ENCODE measurements at regions not wholly inside any gene's neighbourhood (a gene's known extent, or its start where the extent isn't known, plus 50 kb on each side); places are given as distances from the start of the nearest gene placed in this dataset.
"Not testable (repeated sequence)": the region's sequence is repeated elsewhere in the genome, so short reads cannot be mapped to it uniquely, and the experiment has no call there.

- not testable (repeated sequence) for H2AFZ ChIP-seq (ENCODE audit: insufficient read depth, low read depth, low read length, poor library complexity, severe bottlenecking); H3K4me3 Mint-ChIP-seq; H3K27me3 Mint-ChIP-seq (ENCODE audit: low read depth in 3 of 3); H3K36me3 ChIP-seq (replicated peaks in 1 of 2; ENCODE audit: control insufficient read depth in 1 of 2, insufficient read depth in 2 of 2, low read length in 2 of 2); H3K9ac ChIP-seq (ENCODE audit: insufficient read depth, low read length, poor library complexity, severe bottlenecking); H3K79me2 ChIP-seq (ENCODE audit: insufficient read depth, low read length); H3K27ac Mint-ChIP-seq; H3K27ac ChIP-seq (ENCODE audit: low read depth in 1 of 2, low read length in 2 of 2); H3K27me3 ChIP-seq (ENCODE audit: control insufficient read depth in 2 of 2, insufficient read depth in 2 of 2, low read length in 2 of 2); H3K4me3 ChIP-seq (replicated peaks in 1 of 3; ENCODE audit: low read depth in 2 of 3, low read length in 3 of 3); H3K4me2 ChIP-seq (replicated peaks; ENCODE audit: extremely low read depth, low read length, poor library complexity, severe bottlenecking); H4K20me1 ChIP-seq (ENCODE audit: insufficient read depth, low read length); H3K4me1 Mint-ChIP-seq; H3K4me1 ChIP-seq (ENCODE audit: control insufficient read depth in 1 of 2, insufficient read depth in 2 of 2, low read length in 2 of 2); DNase-seq; H3K36me3 Mint-ChIP-seq
- H3K9me3 Mint-ChIP-seq, result peaks cover 8 to 24% (median 20%) of the 10 kb centered on the region in 7 donors
- intact Hi-C loops (cut with micrococcal nuclease), result loop anchor here in 1 of 2 donors (2.0 kb wide), 1 partner anchor 16 kb away; no protein-coding TSS in a partner anchor
- peaks cover 74 to 75% of the 10 kb centered on the region in 2 donors for H3K9me3 ChIP-seq (replicated peaks in 1 of 2; ENCODE audit: control insufficient read depth in 1 of 2, insufficient read depth in 1 of 2, low read length in 2 of 2)
- 83% methylated on average over 12 of the region's 18 CpGs for WGBS (ENCODE audit: insufficient coverage)
Observed at GRCh38 chr21:10400622-10401361, 120.6 kb upstream of the TPTE start.

- peaks cover 8 to 28% (median 22%) of the 10 kb centered on the region in 7 donors for H3K9me3 Mint-ChIP-seq
- peaks cover 66 to 69% of the 10 kb centered on the region in 2 donors for H3K9me3 ChIP-seq (replicated peaks in 1 of 2; ENCODE audit: control insufficient read depth in 1 of 2, insufficient read depth in 1 of 2, low read length in 2 of 2)
- not testable (repeated sequence) for H3K4me1 Mint-ChIP-seq
Observed at GRCh38 chr21:10402461-10402860, 118.9 kb upstream of the TPTE start.

GRCh38 chr21:10405331-10405730 lies 116.1 kb upstream of the TPTE start:
- WGBS (ENCODE audit: insufficient coverage), result 68% methylated on average over 29 of the region's 36 CpGs
- H3K27ac Mint-ChIP-seq; H3K4me1 ChIP-seq (ENCODE audit: control insufficient read depth in 1 of 2, insufficient read depth in 2 of 2, low read length in 2 of 2); H3K9ac ChIP-seq (ENCODE audit: insufficient read depth, low read length, poor library complexity, severe bottlenecking); H3K27me3 ChIP-seq (ENCODE audit: control insufficient read depth in 2 of 2, insufficient read depth in 2 of 2, low read length in 2 of 2); H3K4me3 Mint-ChIP-seq; H3K36me3 Mint-ChIP-seq; H3K27ac ChIP-seq (ENCODE audit: low read depth in 1 of 2, low read length in 2 of 2); H2AFZ ChIP-seq (ENCODE audit: insufficient read depth, low read depth, low read length, poor library complexity, severe bottlenecking); H4K20me1 ChIP-seq (ENCODE audit: insufficient read depth, low read length); intact Hi-C loops (cut with micrococcal nuclease); H3K4me1 Mint-ChIP-seq; H3K36me3 ChIP-seq (replicated peaks in 1 of 2; ENCODE audit: control insufficient read depth in 1 of 2, insufficient read depth in 2 of 2, low read length in 2 of 2); DNase-seq; H3K79me2 ChIP-seq (ENCODE audit: insufficient read depth, low read length); H3K4me2 ChIP-seq (replicated peaks; ENCODE audit: extremely low read depth, low read length, poor library complexity, severe bottlenecking); H3K27me3 Mint-ChIP-seq (ENCODE audit: low read depth in 3 of 3): not testable (repeated sequence)
- Histone ChIP-seq H3K9me3 (replicated peaks in 1 of 2; ENCODE audit: control insufficient read depth in 1 of 2, insufficient read depth in 1 of 2, low read length in 2 of 2) (peaks cover 58 to 63% of the 10 kb centered on the region in 2 donors), H3K4me3 (replicated peaks in 1 of 3; ENCODE audit: low read depth in 2 of 3, low read length in 3 of 3) (peak overlapping the region in 1 of 3 experiments; percentile 4)
- peaks cover 8 to 27% (median 22%) of the 10 kb centered on the region in 7 donors for H3K9me3 Mint-ChIP-seq

More at GRCh38 chr21:10402461-10402860, 118.9 kb upstream of the TPTE start:
- DNase-seq; H3K4me3 Mint-ChIP-seq; H3K27me3 ChIP-seq (ENCODE audit: control insufficient read depth in 2 of 2, insufficient read depth in 2 of 2, low read length in 2 of 2); H3K9ac ChIP-seq (ENCODE audit: insufficient read depth, low read length, poor library complexity, severe bottlenecking); H4K20me1 ChIP-seq (ENCODE audit: insufficient read depth, low read length); H3K27ac Mint-ChIP-seq; H3K36me3 ChIP-seq (replicated peaks in 1 of 2; ENCODE audit: control insufficient read depth in 1 of 2, insufficient read depth in 2 of 2, low read length in 2 of 2); H3K27ac ChIP-seq (ENCODE audit: low read depth in 1 of 2, low read length in 2 of 2); H3K4me2 ChIP-seq (replicated peaks; ENCODE audit: extremely low read depth, low read length, poor library complexity, severe bottlenecking); intact Hi-C loops (cut with micrococcal nuclease); H3K79me2 ChIP-seq (ENCODE audit: insufficient read depth, low read length); H3K27me3 Mint-ChIP-seq (ENCODE audit: low read depth in 3 of 3); H3K4me1 ChIP-seq (ENCODE audit: control insufficient read depth in 1 of 2, insufficient read depth in 2 of 2, low read length in 2 of 2); H2AFZ ChIP-seq (ENCODE audit: insufficient read depth, low read depth, low read length, poor library complexity, severe bottlenecking); H3K36me3 Mint-ChIP-seq: not testable (repeated sequence)
- 85% methylated on average over 5 of the region's 5 CpGs for WGBS (ENCODE audit: insufficient coverage)
- peak overlapping the region in 1 of 3 experiments; percentile 13 for H3K4me3 ChIP-seq (replicated peaks in 1 of 3; ENCODE audit: low read depth in 2 of 3, low read length in 3 of 3)

GRCh38 chr21:10409786-10410185 lies 111.6 kb upstream of the TPTE start:
- H3K9ac ChIP-seq (ENCODE audit: insufficient read depth, low read length, poor library complexity, severe bottlenecking); H3K27ac Mint-ChIP-seq; H3K36me3 Mint-ChIP-seq; H3K27ac ChIP-seq (ENCODE audit: low read depth in 1 of 2, low read length in 2 of 2); H4K20me1 ChIP-seq (ENCODE audit: insufficient read depth, low read length); H3K4me1 ChIP-seq (ENCODE audit: control insufficient read depth in 1 of 2, insufficient read depth in 2 of 2, low read length in 2 of 2); DNase-seq; H3K79me2 ChIP-seq (ENCODE audit: insufficient read depth, low read length); H3K4me3 Mint-ChIP-seq; H3K36me3 ChIP-seq (replicated peaks in 1 of 2; ENCODE audit: control insufficient read depth in 1 of 2, insufficient read depth in 2 of 2, low read length in 2 of 2); H2AFZ ChIP-seq (ENCODE audit: insufficient read depth, low read depth, low read length, poor library complexity, severe bottlenecking); H3K4me1 Mint-ChIP-seq; H3K27me3 ChIP-seq (ENCODE audit: control insufficient read depth in 2 of 2, insufficient read depth in 2 of 2, low read length in 2 of 2); intact Hi-C loops (cut with micrococcal nuclease); H3K4me3 ChIP-seq (replicated peaks in 1 of 3; ENCODE audit: low read depth in 2 of 3, low read length in 3 of 3); H3K27me3 Mint-ChIP-seq (ENCODE audit: low read depth in 3 of 3); H3K4me2 ChIP-seq (replicated peaks; ENCODE audit: extremely low read depth, low read length, poor library complexity, severe bottlenecking): not testable (repeated sequence)
- H3K9me3 Mint-ChIP-seq, result peaks cover 5 to 17% (median 10%) of the 10 kb centered on the region in 7 donors
- WGBS (ENCODE audit: insufficient coverage), result 72% methylated on average over 2 of the region's 4 CpGs
- H3K9me3 ChIP-seq (replicated peaks in 1 of 2; ENCODE audit: control insufficient read depth in 1 of 2, insufficient read depth in 1 of 2, low read length in 2 of 2), result peaks cover 46 to 53% of the 10 kb centered on the region in 2 donors
